Frontal cortex (tissue), 3 donors: ENCODE measurements at regions not wholly inside any gene's neighbourhood (a gene's known extent, or its start where the extent isn't known, plus 50 kb on each side); places are given as distances from the start of the nearest gene placed in this dataset.
"Not testable (repeated sequence)": the region's sequence is repeated elsewhere in the genome, so short reads cannot be mapped to it uniquely, and the experiment has no call there.

Experiments
- DNase-seq, 2 donors: peaks; one replicate each; pipeline ENCODE4 v3.0.0; 2012; ENCODE audit warnings: low spot score in 2 of 2
- FAIRE-seq: peaks from 2 replicates; lab custom pipeline; 2012; peaks lifted over from hg19 to GRCh38; lab: Jason Lieb, UNC
- donor health status: control.
- donor health status: control.
- donor health status: control.

- FAIRE-seq (no peak), DNase-seq (no peak)
These were observed 212.5 kb upstream of the CXorf66 start for GRCh38 chrX:140177821-140178220.

- FAIRE-seq (no peak), DNase-seq (no peak)
These were observed 207.1 kb upstream of the CXorf66 start for GRCh38 chrX:140172401-140172800.

GRCh38 chrX:140167551-140167950 lies 202.2 kb upstream of the CXorf66 start:
- DNase-seq: no peak
- no peak for FAIRE-seq

- FAIRE-seq: no peak
- no peak for DNase-seq
These were observed 200.5 kb upstream of the CXorf66 start for GRCh38 chrX:140165849-140166248.

GRCh38 chrX:140164391-140164790 lies 199.1 kb upstream of the CXorf66 start:
- FAIRE-seq (no peak), DNase-seq (no peak)

GRCh38 chrX:140163371-140164159 lies 198.2 kb upstream of the CXorf66 start:
- FAIRE-seq (no peak), DNase-seq (no peak)

GRCh38 chrX:140157611-140158010 lies 192.3 kb upstream of the CXorf66 start:
- DNase-seq (no peak), FAIRE-seq (no peak)

GRCh38 chrX:140157143-140157542 lies 191.8 kb upstream of the CXorf66 start:
- DNase-seq (no peak), FAIRE-seq (no peak)

GRCh38 chrX:140151316-140151715 lies 186.0 kb upstream of the CXorf66 start:
- FAIRE-seq (no peak), DNase-seq (no peak)

GRCh38 chrX:140149761-140150160 lies 184.4 kb upstream of the CXorf66 start:
- no peak for FAIRE-seq
- no peak for DNase-seq

GRCh38 chrX:140141444-140142029 lies 176.2 kb upstream of the CXorf66 start:
- DNase-seq: peak; percentile 12 to 25
- no peak for FAIRE-seq

- not testable (repeated sequence) for FAIRE-seq, DNase-seq
These were observed 173.2 kb upstream of the CXorf66 start for GRCh38 chrX:140138492-140138891.

- DNase-seq, FAIRE-seq: not testable (repeated sequence)
These were observed 172.7 kb upstream of the CXorf66 start for GRCh38 chrX:140138065-140138464.

GRCh38 chrX:140132937-140133336 lies 167.6 kb upstream of the CXorf66 start:
- DNase-seq (no peak), FAIRE-seq (no peak)

- DNase-seq (no peak), FAIRE-seq (no peak)
These were observed 158.1 kb upstream of the CXorf66 start for GRCh38 chrX:140123446-140123845.

GRCh38 chrX:140114059-140114458 lies 148.7 kb upstream of the CXorf66 start:
- not testable (repeated sequence) for DNase-seq, FAIRE-seq

- DNase-seq: no peak
- FAIRE-seq: no peak
These were observed 144.8 kb upstream of the CXorf66 start for GRCh38 chrX:140110081-140110650.

GRCh38 chrX:140104760-140105159 lies 139.4 kb upstream of the CXorf66 start:
- DNase-seq: no peak
- no peak for FAIRE-seq

GRCh38 chrX:140099221-140099620 lies 133.9 kb upstream of the CXorf66 start:
- no peak for FAIRE-seq
- no peak for DNase-seq

- FAIRE-seq: no peak
- no peak for DNase-seq
These were observed 126.8 kb upstream of the CXorf66 start for GRCh38 chrX:140092121-140092520.
